ENCODE measurements at regions not wholly inside any gene's neighbourhood (a gene's known extent, or its start where the extent isn't known, plus 50 kb on each side); places are given as distances from the start of the nearest gene placed in this dataset.
"Not testable (repeated sequence)": the region's sequence is repeated elsewhere in the genome, so short reads cannot be mapped to it uniquely, and the experiment has no call there.

- Mint-ChIP-seq H3K4me3 (ENCODE audit: unreplicated experiment) (no peak overlapping the region), H3K36me3 (ENCODE audit: low read depth, unreplicated experiment) (no peaks in the 10 kb centered on the region), H3K4me1 (ENCODE audit: unreplicated experiment) (peaks cover 9% of the 10 kb centered on the region)
Observed at GRCh38 chr5:104050436-104050835, 487.8 kb upstream of the NUDT12 start.

GRCh38 chr5:104049752-104050151 is 487.2 kb upstream of the NUDT12 start:
- H3K9me3 Mint-ChIP-seq (ENCODE audit: unreplicated experiment) = no peaks in the 10 kb centered on the region
- H3K4me3 Mint-ChIP-seq (ENCODE audit: unreplicated experiment) = no peak overlapping the region
- no peak overlapping the region for H3K27ac Mint-ChIP-seq (ENCODE audit: unreplicated experiment)
- no peak for DNase-seq (ENCODE audit: low spot score)
- TF ChIP-seq CTCF (IDR thresholded peaks at IDR 0.05; ENCODE audit: unreplicated experiment) = no peak
- H3K4me1 Mint-ChIP-seq (ENCODE audit: unreplicated experiment) = peaks cover 9% of the 10 kb centered on the region
- H3K36me3 Mint-ChIP-seq (ENCODE audit: low read depth, unreplicated experiment) = no peaks in the 10 kb centered on the region
- no peaks in the 10 kb centered on the region for H3K27me3 Mint-ChIP-seq (ENCODE audit: unreplicated experiment)

More at GRCh38 chr5:104050436-104050835, 487.8 kb upstream of the NUDT12 start:
- H3K9me3 Mint-ChIP-seq (ENCODE audit: unreplicated experiment) = no peaks in the 10 kb centered on the region
- H3K27ac Mint-ChIP-seq (ENCODE audit: unreplicated experiment) = no peak overlapping the region
- no peak for TF ChIP-seq CTCF (IDR thresholded peaks at IDR 0.05; ENCODE audit: unreplicated experiment)
- DNase-seq (ENCODE audit: low spot score) = no peak
- H3K27me3 Mint-ChIP-seq (ENCODE audit: unreplicated experiment) = no peaks in the 10 kb centered on the region

GRCh38 chr5:104048231-104048630 is 485.6 kb upstream of the NUDT12 start:
- Mint-ChIP-seq H3K36me3 (ENCODE audit: low read depth, unreplicated experiment) (no peaks in the 10 kb centered on the region), H3K4me1 (ENCODE audit: unreplicated experiment) (peaks cover 9% of the 10 kb centered on the region), H3K27me3 (ENCODE audit: unreplicated experiment) (no peaks in the 10 kb centered on the region), H3K27ac (ENCODE audit: unreplicated experiment) (no peak overlapping the region), H3K4me3 (ENCODE audit: unreplicated experiment) (no peak overlapping the region), H3K9me3 (ENCODE audit: unreplicated experiment) (no peaks in the 10 kb centered on the region)
- no peak for TF ChIP-seq CTCF (IDR thresholded peaks at IDR 0.05; ENCODE audit: unreplicated experiment)
- DNase-seq (ENCODE audit: low spot score) = no peak

GRCh38 chr5:104045987-104046386 is 483.4 kb upstream of the NUDT12 start:
- no peak for TF ChIP-seq CTCF (IDR thresholded peaks at IDR 0.05; ENCODE audit: unreplicated experiment)
- no peaks in the 10 kb centered on the region for H3K27me3 Mint-ChIP-seq (ENCODE audit: unreplicated experiment)
- no peaks in the 10 kb centered on the region for H3K36me3 Mint-ChIP-seq (ENCODE audit: low read depth, unreplicated experiment)
- no peak for DNase-seq (ENCODE audit: low spot score)
- no peaks in the 10 kb centered on the region for H3K9me3 Mint-ChIP-seq (ENCODE audit: unreplicated experiment)
- no peak overlapping the region for H3K27ac Mint-ChIP-seq (ENCODE audit: unreplicated experiment)
- no peak overlapping the region for H3K4me3 Mint-ChIP-seq (ENCODE audit: unreplicated experiment)
- peaks cover 9% of the 10 kb centered on the region for H3K4me1 Mint-ChIP-seq (ENCODE audit: unreplicated experiment)

GRCh38 chr5:104039871-104040270 is 477.3 kb upstream of the NUDT12 start:
- H3K27me3 Mint-ChIP-seq (ENCODE audit: unreplicated experiment); H3K27ac Mint-ChIP-seq (ENCODE audit: unreplicated experiment); H3K4me3 Mint-ChIP-seq (ENCODE audit: unreplicated experiment); DNase-seq (ENCODE audit: low spot score); H3K4me1 Mint-ChIP-seq (ENCODE audit: unreplicated experiment); H3K36me3 Mint-ChIP-seq (ENCODE audit: low read depth, unreplicated experiment); H3K9me3 Mint-ChIP-seq (ENCODE audit: unreplicated experiment): not testable (repeated sequence)

GRCh38 chr5:104037136-104037535 is 474.5 kb upstream of the NUDT12 start:
- H3K36me3 Mint-ChIP-seq (ENCODE audit: low read depth, unreplicated experiment); H3K9me3 Mint-ChIP-seq (ENCODE audit: unreplicated experiment); H3K4me3 Mint-ChIP-seq (ENCODE audit: unreplicated experiment); H3K27ac Mint-ChIP-seq (ENCODE audit: unreplicated experiment); DNase-seq (ENCODE audit: low spot score); H3K4me1 Mint-ChIP-seq (ENCODE audit: unreplicated experiment); H3K27me3 Mint-ChIP-seq (ENCODE audit: unreplicated experiment): not testable (repeated sequence)

GRCh38 chr5:104033186-104033585 is 470.6 kb upstream of the NUDT12 start:
- DNase-seq (ENCODE audit: low spot score); H3K9me3 Mint-ChIP-seq (ENCODE audit: unreplicated experiment); H3K27ac Mint-ChIP-seq (ENCODE audit: unreplicated experiment); H3K27me3 Mint-ChIP-seq (ENCODE audit: unreplicated experiment); H3K36me3 Mint-ChIP-seq (ENCODE audit: low read depth, unreplicated experiment); H3K4me3 Mint-ChIP-seq (ENCODE audit: unreplicated experiment); H3K4me1 Mint-ChIP-seq (ENCODE audit: unreplicated experiment): not testable (repeated sequence)

Data from endothelial cell (in vitro differentiated cells).